ENCODE measurements at regions not wholly inside any gene's neighbourhood (a gene's known extent, or its start where the extent isn't known, plus 50 kb on each side); places are given as distances from the start of the nearest gene placed in this dataset.

- TF ChIP-seq CTCF (IDR thresholded peaks at IDR 0.05 in 4 of 5, conservative IDR thresholded peaks at IDR 0.05 in 1 of 5) (no peak), POLR2A (IDR thresholded peaks at IDR 0.05) (no peak)
Measured at GRCh38 chr13:78491978-78492377, 111.4 kb downstream of the POU4F1 start.
